Activated T-cell treated with anti-CD3 and anti-CD28 coated beads, Interleukin-2, amount 50 U/mL, for 72 hours (primary cell): ENCODE measurements at regions not wholly inside any gene's neighbourhood (a gene's known extent, or its start where the extent isn't known, plus 50 kb on each side); places are given as distances from the start of the nearest gene placed in this dataset.
"Not testable (repeated sequence)": the region's sequence is repeated elsewhere in the genome, so short reads cannot be mapped to it uniquely, and the experiment has no call there.

Source experiments
- ATAC-seq, 2 donors: fragments of 150-1000 bp; cut with Tn5 transposase; replicated peaks in 1 of 2; 2 replicates each; pipeline ENCODE4 v1.10.0; 2021; ENCODE audit warnings: moderate library complexity in 2 of 2, mild to moderate bottlenecking in 1 of 2
- DNase-seq, 2 donors: peaks; one replicate each; pipeline ENCODE4 v3.0.0; 2021 to 2022; ENCODE audit warnings: mixed read lengths in 1 of 2
- H3K27ac Mint-ChIP-seq: one replicate; pipeline ENCODE4 v1.8.0; 2022; ENCODE audit warnings: mild to moderate bottlenecking, moderate library complexity, mixed read lengths
- H3K27me3 Mint-ChIP-seq: one replicate; pipeline ENCODE4 v1.8.0; 2022; ENCODE audit warnings: low read depth, mixed read lengths
- H3K36me3 Mint-ChIP-seq, 2 donors: one replicate each; pipeline ENCODE4 v1.8.0; 2022; ENCODE audit warnings: mixed read lengths in 2 of 2, mild to moderate bottlenecking in 1 of 2; ENCODE audit not compliant: insufficient read depth in 2 of 2
- H3K4me1 Mint-ChIP-seq: one replicate; pipeline ENCODE4 v1.8.0; 2022; ENCODE audit warnings: low read depth, mixed read lengths
- H3K4me3 Mint-ChIP-seq, 2 donors: one replicate each; pipeline ENCODE4 v1.8.0; 2022; ENCODE audit warnings: mild to moderate bottlenecking in 2 of 2, mixed read lengths in 2 of 2, moderate library complexity in 2 of 2
- H3K9me3 Mint-ChIP-seq, 2 donors: one replicate each; pipeline ENCODE4 v1.8.0; 2022; ENCODE audit warnings: mixed read lengths in 2 of 2

DNA sequence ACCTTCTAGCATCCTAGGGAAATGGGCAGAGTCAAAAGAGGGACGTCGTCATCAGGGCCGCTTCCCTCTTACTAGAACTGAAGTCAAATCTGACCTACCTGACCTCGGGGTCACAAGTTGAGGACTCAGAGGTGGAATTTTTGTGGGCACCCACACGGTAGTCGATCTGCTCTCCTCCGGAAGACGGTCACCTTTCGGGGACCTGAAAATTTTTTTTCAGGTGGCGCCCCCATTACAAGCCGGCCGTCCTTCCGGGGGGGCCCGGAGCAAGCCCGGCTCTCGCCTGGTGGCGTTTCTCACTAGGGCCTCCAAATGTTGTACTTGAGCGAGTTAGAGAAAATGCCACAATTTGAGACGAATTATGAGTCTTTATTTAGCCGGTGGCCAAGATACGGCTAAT is 157.5 kb upstream of the FRG2C start:
- no peaks in the 10 kb centered on the region for H3K27me3 Mint-ChIP-seq
- H3K27ac Mint-ChIP-seq: no peak overlapping the region
- peaks cover 3 to 25% of the 10 kb centered on the region in 2 donors for H3K9me3 Mint-ChIP-seq
- no peak for ATAC-seq
- peaks cover 4 to 14% of the 10 kb centered on the region in 2 donors for H3K36me3 Mint-ChIP-seq
- H3K4me1 Mint-ChIP-seq: no peaks in the 10 kb centered on the region
- H3K4me3 Mint-ChIP-seq: no peak overlapping the region
- no peak for DNase-seq

DNA sequence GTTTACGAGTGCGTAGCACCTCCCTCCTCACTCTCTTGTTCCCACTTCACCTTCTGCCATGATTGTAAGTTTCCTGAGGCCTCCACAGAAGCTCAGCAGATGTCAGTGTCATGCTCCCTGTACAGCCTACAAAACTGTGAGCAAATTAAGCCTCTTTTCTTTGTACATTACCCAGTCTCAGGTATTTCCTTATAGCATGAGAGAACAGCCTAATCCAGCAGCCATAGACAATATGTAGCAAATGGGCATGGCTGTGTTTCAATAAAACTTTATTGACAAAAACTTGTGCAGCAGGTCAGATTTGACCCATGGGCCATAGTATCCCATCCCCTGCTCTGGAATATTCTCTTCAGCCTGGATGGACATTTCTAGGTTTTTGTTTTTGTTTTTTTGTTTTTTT is 156.2 kb upstream of the FRG2C start:
- Mint-ChIP-seq H3K9me3 (peaks cover 3 to 24% of the 10 kb centered on the region in 2 donors), H3K36me3 (peaks cover 4 to 16% of the 10 kb centered on the region in 2 donors)
- ATAC-seq, H3K4me3 Mint-ChIP-seq, H3K4me1 Mint-ChIP-seq, DNase-seq, H3K27me3 Mint-ChIP-seq, H3K27ac Mint-ChIP-seq: not testable (repeated sequence)

DNA sequence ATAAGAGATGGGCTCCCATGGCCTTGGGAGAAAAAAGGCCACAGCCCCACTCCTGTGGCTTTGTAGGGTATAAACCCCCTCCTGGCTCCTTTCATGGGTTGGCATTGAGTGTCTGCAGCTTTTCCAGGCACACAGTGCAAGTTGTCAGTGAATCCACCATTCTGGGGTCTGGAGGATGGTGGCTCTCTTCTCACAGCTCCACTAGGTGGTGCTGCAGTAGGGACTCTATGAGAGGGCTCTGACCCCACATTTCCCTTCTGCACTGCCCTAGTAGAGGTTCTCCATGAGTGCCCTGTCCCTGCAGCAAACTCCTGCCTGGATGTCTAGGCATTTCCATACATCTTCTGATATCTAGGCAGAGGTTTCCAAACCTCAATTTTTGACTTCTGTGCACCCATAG is 136.5 kb upstream of the FRG2C start:
- not testable (repeated sequence) for H3K27ac Mint-ChIP-seq, H3K27me3 Mint-ChIP-seq, H3K36me3 Mint-ChIP-seq, DNase-seq, H3K4me1 Mint-ChIP-seq, H3K4me3 Mint-ChIP-seq, ATAC-seq
- peaks cover 6 to 16% of the 10 kb centered on the region in 2 donors for H3K9me3 Mint-ChIP-seq

DNA sequence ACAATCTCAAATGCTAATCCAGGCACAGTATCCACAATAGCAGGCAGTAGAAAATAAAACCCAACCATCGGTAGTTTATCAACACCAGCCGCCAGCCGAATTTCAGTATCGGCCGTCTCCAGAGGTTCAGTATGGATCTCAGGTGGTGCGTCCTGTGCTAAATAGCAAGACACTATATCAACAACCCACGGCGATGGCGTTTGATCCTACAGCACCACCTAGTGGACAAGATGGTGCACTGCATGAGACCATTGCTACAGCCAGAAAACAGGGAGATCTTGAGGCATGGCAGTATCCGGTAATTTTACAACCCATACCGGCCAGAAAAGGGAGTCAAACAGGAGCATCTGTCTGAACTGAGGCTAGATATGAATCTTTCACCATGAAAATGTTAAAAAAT is 112.0 kb upstream of the FRG2C start:
- not testable (repeated sequence) for H3K27ac Mint-ChIP-seq, H3K4me1 Mint-ChIP-seq, H3K4me3 Mint-ChIP-seq, H3K27me3 Mint-ChIP-seq, ATAC-seq
- peaks cover 18 to 21% of the 10 kb centered on the region in 2 donors for H3K36me3 Mint-ChIP-seq
- DNase-seq: peak; percentile 3 to 21
- H3K9me3 Mint-ChIP-seq: peaks cover 7 to 13% of the 10 kb centered on the region in 2 donors

DNA sequence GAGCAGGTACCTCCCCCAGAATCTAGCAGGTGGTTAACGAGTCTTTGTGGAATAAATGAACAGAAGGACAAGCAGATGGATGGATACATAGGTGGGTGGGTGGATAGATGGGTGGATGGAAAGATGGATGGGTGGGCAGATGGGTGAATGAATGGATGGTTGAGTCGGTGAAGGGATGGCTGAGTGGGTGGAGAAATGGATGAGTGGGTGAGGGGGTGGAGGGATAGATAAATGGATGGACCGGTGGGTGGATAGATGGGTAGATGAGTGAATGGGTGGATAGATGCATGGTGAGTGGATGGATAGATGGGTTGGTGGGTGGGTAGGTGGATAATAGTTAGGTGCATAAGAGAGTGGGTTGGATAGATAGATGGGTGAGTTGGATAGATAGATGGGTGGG is 99.7 kb upstream of the FRG2C start:
- H3K27ac Mint-ChIP-seq, ATAC-seq, DNase-seq: not testable (repeated sequence)

DNA sequence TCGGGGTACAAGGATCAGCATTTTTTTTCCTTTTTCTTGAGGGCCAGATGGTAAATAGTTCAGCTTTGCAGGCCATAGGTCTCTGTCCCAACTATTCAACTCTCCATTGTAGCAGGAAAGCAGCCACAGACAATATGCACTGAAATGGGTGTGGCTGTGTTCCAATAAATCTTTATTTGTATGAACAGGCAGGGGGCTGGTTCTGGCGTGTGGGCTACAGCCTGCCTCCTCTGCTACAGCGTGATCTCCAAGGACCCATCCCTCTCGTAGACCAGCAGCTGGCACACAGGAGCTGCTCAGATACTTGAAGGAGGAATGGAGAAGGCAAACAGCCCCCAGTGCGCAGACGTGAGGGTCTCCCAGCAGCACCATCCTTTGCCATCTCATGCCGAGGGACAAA is 91.8 kb upstream of the FRG2C start:
- H3K27me3 Mint-ChIP-seq, H3K4me1 Mint-ChIP-seq, DNase-seq, H3K27ac Mint-ChIP-seq, H3K9me3 Mint-ChIP-seq, H3K4me3 Mint-ChIP-seq, H3K36me3 Mint-ChIP-seq, ATAC-seq: not testable (repeated sequence)

More for the DNA sequence above, 99.7 kb upstream of the FRG2C start:
- H3K27me3 Mint-ChIP-seq, H3K36me3 Mint-ChIP-seq, H3K4me3 Mint-ChIP-seq, H3K4me1 Mint-ChIP-seq, H3K9me3 Mint-ChIP-seq: not testable (repeated sequence)

DNA sequence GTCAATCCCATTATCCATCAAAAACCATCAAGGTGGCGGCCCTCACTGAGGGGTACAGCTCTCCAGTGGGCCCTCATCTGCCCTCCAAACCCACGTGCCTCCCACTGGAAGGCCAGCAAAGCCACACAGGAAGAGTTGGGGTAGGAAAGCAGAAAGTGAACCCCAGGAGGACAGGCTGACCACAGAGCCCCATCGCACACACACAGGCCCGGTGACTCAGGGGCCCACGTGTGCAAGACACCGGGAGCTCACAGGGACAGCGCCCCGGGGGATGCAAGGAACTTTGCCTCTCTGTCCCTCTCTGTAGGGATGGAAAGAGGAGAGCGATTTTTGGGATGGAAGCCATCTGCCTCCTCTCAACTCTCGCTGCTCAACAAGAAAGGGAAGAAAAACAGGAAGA is 85.0 kb upstream of the FRG2C start:
- ATAC-seq, H3K4me1 Mint-ChIP-seq, H3K36me3 Mint-ChIP-seq, H3K9me3 Mint-ChIP-seq, H3K27ac Mint-ChIP-seq, DNase-seq: not testable (repeated sequence)
- peaks cover 14% of the 10 kb centered on the region for H3K27me3 Mint-ChIP-seq
- H3K4me3 Mint-ChIP-seq: peak overlapping the region; percentile 71 to 78

DNA sequence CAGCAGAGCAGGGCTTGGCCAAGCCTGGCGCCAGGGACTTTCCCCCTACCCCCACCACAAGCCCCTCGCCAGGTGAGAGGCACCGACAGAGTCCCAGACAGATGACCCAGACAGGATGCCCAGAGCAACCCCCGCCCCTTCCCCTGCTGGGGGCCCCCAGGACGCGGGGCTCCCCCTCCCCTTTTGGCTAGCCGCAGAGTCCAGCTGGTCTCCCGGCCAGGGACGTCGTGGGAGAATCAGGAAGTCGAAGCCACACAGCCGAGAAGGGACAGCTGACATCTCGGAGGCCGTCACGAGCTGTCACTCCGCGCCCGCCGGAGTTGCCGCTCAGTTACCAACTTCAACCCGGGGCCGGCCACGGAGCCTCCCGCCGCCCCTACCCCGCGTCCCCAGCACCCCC is 84.6 kb upstream of the FRG2C start:
- not testable (repeated sequence) for DNase-seq, H3K4me1 Mint-ChIP-seq, H3K36me3 Mint-ChIP-seq, H3K27ac Mint-ChIP-seq, ATAC-seq, H3K9me3 Mint-ChIP-seq
- Mint-ChIP-seq H3K27me3 (peaks cover 14% of the 10 kb centered on the region), H3K4me3 (peak overlapping the region; percentile 71 to 78)

DNA sequence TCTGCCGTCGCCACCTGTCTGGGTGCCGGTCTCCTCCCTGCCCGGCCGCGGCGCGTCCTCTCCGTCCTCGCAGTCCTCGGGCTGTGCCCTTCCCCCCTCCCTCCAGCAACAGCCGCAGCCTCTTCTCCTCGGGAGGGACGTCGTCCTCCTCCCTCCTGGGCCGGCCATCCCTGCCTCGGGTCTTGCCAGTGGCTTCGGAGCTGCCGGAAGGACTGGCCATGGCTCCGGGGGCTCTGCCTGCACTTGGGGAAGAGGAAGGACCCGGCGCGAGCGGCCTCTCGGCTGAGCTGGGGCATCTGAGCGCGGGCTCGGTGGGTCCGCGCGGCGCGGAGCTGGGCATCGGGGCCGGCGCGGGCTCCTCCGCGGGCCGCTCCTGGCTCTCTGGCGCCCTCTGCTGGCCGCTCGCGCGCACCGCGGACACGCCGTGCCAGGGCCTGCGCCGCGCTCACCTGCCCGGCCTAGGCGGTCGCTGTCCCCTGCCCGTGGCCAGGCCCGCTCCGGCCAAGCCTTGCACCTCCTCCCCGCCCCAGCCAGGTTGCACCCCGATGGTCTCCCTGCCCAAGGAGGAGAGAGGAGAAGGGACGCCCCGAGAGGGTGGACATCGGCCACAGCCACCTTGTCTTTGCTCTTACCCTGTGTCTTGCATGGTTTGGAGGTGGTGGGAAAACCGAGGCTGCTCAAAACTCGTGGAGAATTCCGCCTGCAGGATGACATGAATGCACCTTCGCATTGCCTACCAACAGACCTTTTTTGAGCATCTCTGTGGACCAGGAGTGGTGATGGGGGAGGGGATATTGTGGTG is 83.9 kb upstream of the FRG2C start:
- peaks cover 14% of the 10 kb centered on the region for H3K27me3 Mint-ChIP-seq
- DNase-seq (peak; percentile 42 to 55), ATAC-seq (peak in 1 of 2 donors; percentile 32)
- peak overlapping the region in 1 of 2 donors; percentile 51 for H3K4me3 Mint-ChIP-seq
- H3K9me3 Mint-ChIP-seq, H3K27ac Mint-ChIP-seq, H3K4me1 Mint-ChIP-seq, H3K36me3 Mint-ChIP-seq: not testable (repeated sequence)

DNA sequence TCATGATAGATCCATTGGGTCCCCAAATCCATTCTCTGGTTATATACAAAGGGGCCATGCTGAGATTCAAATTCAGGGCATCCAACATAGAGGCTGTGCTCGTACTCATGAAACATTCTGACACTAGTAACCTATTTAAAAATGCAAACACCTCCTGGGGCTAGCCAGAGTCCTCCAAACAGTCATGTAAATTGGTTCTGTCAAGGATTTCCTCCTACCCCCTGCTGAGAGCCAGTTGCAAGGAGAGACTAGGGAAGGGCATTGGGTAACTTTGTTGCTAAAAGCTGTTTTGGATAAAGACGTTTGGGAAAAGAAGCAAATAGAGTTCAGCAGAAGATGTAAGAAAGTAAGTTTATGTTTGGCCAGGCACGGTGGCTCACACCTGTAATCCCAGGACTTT is 81.6 kb upstream of the FRG2C start:
- ATAC-seq, H3K4me1 Mint-ChIP-seq, H3K36me3 Mint-ChIP-seq, H3K9me3 Mint-ChIP-seq, H3K4me3 Mint-ChIP-seq, H3K27ac Mint-ChIP-seq, DNase-seq: not testable (repeated sequence)
- peaks cover 14% of the 10 kb centered on the region for H3K27me3 Mint-ChIP-seq

DNA sequence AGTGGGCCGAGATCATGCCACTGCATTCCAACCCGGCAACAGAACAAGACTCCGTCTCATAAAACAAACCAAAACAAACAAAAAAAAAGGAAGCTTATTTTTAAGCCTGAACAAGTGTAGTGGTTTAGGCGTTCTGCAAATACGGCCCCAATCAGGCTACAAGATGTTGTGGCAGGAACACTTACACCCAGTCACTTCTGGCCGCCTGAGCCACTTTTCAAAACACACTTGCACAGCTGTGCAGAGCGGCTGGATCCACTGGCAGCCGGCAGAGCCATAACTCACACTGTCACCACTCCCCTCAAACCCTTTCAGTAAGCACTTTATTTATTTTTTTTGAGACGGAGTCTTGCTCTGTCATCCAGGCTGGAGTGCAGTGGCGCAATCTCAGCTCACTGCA is 81.0 kb upstream of the FRG2C start:
- H3K4me1 Mint-ChIP-seq, H3K27ac Mint-ChIP-seq, H3K9me3 Mint-ChIP-seq, H3K4me3 Mint-ChIP-seq, DNase-seq, H3K36me3 Mint-ChIP-seq, ATAC-seq: not testable (repeated sequence)
- H3K27me3 Mint-ChIP-seq: peaks cover 14% of the 10 kb centered on the region

DNA sequence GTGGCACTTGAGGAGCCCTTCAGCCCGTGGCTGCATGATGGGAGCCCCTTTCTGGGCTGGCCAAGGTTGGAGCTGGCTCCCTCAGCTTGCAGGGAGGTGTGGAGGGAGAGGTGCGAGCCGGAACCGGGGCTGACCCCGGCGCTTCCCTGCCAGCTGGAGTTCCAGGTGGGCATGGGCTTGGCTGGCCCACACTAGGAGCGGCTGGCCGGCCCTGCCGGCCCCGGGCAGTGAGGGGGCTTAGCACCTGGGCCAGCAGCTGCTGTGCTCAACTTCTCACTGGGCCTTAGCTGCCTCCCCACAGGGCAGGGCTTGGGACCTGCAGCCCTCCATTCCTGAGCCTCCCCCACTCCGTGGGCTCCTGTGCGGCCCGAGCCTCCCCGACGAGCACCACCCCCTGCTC is 76.4 kb upstream of the FRG2C start:
- not testable (repeated sequence) for H3K27me3 Mint-ChIP-seq

DNA sequence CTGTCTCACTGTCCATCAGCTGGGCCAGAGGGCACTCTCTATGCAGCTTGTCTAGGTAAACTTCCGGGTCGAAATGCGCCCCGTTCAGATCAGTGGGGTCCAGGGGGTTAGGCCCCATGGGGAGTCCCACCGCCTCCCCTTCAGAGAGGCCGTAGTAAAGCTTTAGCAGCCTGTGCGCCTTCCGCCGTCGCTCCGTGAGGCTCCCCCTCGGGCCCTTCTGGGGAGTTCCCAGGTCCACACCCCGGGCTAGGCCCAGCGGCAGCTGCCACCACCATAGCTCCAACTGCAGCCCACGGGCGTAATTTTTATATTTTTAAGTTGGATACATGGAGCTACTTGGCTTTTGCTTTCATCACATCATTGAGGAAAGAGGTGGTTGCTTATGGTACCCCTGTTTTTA is 73.7 kb upstream of the FRG2C start:
- H3K27me3 Mint-ChIP-seq, H3K4me3 Mint-ChIP-seq, DNase-seq, H3K27ac Mint-ChIP-seq, H3K4me1 Mint-ChIP-seq, H3K9me3 Mint-ChIP-seq, H3K36me3 Mint-ChIP-seq, ATAC-seq: not testable (repeated sequence)

More for the DNA sequence above, 76.4 kb upstream of the FRG2C start:
- DNase-seq, H3K36me3 Mint-ChIP-seq, H3K4me1 Mint-ChIP-seq, H3K4me3 Mint-ChIP-seq, ATAC-seq, H3K9me3 Mint-ChIP-seq, H3K27ac Mint-ChIP-seq: not testable (repeated sequence)
